ENCODE measurements at regions not wholly inside any gene's neighbourhood (a gene's known extent, or its start where the extent isn't known, plus 50 kb on each side); places are given as distances from the start of the nearest gene placed in this dataset.

- TF ChIP-seq CTCF (IDR thresholded peaks at IDR 0.05; ENCODE audit: low read depth, low read length) (no peak), POLR2A (IDR thresholded peaks at IDR 0.05; ENCODE audit: extremely low read depth, insufficient read length) (no peak), MYC (IDR thresholded peaks at IDR 0.05; ENCODE audit: low read depth, low read length) (no peak)
These were observed 265.3 kb upstream of the IL12A start for GRCh38 chr3:159723295-159723694.

Measured in NB4 (cell line).